HFF-Myc (cell line): ENCODE measurements at regions not wholly inside any gene's neighbourhood (a gene's known extent, or its start where the extent isn't known, plus 50 kb on each side); places are given as distances from the start of the nearest gene placed in this dataset.

ENCODE experiments used
- DNase-seq: peaks from one replicate; pipeline ENCODE4 v3.0.0-alpha.2; 2011; ENCODE audit warnings: low read depth; ENCODE audit errors: extremely low read depth
- H3K4me3 ChIP-seq: replicated peaks from 2 replicates; pipeline ENCODE4 v1.5.1; 2011; ENCODE audit warnings: low read depth, mild to moderate bottlenecking, control low read depth, low read length
- TF ChIP-seq, protein P1 (sequence below): IDR thresholded peaks from 2 replicates; pipeline ENCODE4 v1.5.1; 2012; ENCODE audit warnings: mild to moderate bottlenecking, low read depth, low read length, control low read depth; ENCODE audit errors: missing control alignments

DNA sequence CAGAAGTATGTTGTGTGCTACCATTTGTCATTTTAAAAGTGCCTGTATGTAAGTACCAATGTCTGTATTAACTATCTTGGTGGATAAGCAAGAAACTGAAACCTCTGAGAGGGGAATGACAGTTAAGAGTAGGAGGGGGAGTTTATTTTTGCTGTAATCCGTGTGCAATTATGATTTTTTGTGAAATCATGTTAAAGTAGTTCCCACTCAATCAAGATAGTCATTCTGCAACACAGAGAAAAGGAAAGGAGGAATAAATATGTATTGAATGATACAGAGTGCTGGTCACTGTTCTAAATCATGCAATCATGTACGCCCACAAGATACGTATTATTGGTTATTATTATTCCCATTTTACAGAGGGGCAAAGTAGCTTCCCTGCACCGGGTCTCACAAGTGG lies 105.1 kb upstream of the UBE2E1 start:
- no peak for DNase-seq
- TF ChIP-seq, protein P1, sequence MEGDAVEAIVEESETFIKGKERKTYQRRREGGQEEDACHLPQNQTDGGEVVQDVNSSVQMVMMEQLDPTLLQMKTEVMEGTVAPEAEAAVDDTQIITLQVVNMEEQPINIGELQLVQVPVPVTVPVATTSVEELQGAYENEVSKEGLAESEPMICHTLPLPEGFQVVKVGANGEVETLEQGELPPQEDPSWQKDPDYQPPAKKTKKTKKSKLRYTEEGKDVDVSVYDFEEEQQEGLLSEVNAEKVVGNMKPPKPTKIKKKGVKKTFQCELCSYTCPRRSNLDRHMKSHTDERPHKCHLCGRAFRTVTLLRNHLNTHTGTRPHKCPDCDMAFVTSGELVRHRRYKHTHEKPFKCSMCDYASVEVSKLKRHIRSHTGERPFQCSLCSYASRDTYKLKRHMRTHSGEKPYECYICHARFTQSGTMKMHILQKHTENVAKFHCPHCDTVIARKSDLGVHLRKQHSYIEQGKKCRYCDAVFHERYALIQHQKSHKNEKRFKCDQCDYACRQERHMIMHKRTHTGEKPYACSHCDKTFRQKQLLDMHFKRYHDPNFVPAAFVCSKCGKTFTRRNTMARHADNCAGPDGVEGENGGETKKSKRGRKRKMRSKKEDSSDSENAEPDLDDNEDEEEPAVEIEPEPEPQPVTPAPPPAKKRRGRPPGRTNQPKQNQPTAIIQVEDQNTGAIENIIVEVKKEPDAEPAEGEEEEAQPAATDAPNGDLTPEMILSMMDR: no peak
- no peak overlapping the region for H3K4me3 ChIP-seq

DNA sequence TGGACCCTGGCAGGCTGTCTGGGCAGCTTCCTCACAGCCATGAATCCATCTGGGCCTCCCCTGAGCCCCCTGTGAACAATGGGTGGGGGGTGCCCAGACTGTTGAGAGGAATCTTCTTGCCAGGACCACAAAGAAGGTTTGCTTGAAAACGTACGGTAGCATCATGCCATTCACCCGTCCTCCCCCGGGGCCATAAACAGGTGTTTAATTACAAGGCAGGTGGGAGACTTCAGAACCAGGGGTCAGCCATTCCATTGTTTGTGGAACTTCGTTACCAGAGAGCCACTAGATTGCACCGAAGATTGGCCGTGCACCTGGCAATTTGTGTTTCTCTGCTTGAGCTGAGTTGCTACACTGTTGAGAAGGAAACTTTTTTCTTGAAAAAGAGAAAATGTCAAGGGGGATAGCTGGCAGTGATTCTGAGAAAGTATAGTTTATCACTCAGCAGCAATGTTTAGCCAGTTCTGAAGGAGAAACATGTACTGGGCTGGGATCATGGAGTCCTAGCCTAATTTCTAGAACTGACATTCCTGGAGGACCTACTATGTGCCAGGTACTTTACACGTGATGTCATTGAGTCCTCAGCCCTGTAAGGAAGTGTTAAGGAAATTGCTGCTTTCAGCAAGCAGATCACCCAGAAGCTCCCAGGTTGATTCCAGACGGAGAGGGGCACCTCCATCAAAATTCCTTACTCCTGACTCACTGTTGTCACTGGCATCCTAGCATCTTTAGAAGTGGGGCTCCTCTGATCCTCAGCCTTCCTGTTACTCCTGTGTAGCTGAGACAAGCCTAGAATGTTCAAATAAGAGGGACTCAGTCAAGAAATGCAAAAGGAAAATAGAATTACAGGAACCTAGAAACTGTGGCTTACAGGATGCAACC lies 103.8 kb upstream of the UBE2E1 start:
- TF ChIP-seq, protein P1: no peak
- DNase-seq: no peak
- H3K4me3 ChIP-seq: no peak overlapping the region

DNA sequence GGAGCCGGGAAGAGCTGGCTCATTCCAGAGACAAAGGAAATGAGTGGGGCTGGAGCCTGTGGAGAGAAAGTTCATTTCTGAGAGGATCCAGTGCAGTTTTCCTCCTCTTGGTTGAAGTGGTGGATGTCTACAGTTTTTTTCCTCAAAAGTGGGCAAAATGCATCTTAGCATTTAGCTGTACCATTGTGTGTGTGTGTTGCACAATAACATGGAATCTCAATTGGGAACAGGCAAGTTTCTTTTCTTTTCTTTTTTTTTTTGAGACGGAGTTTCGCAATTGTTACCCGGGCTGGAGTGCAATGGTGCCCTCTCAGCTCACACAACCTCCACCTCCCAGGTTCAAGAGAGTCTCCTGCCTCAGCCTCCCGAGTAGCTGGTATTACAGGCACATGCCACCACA lies 101.5 kb upstream of the UBE2E1 start:
- TF ChIP-seq, protein P1: no peak
- no peak for DNase-seq
- no peak overlapping the region for H3K4me3 ChIP-seq

DNA sequence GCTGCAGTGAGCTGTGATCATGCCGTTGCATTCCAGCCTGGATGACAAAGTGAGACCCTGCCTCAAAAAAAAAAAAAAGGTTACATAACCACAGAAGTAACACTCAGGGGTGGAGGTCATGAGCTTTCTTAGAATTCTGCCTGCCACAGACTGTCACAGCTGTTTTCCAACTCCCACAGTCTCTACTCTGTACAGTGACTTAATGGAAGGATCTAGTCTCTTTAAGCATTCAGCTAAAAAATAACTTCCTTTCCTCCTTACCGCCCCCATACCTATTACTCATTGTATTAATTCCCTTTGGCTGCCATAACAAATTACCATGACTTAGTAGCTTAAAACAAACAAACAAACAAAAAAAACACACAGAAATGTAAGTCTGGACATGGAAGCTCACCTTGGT lies 99.6 kb upstream of the UBE2E1 start:
- TF ChIP-seq, protein P1: no peak
- no peak overlapping the region for H3K4me3 ChIP-seq
- DNase-seq: no peak

DNA sequence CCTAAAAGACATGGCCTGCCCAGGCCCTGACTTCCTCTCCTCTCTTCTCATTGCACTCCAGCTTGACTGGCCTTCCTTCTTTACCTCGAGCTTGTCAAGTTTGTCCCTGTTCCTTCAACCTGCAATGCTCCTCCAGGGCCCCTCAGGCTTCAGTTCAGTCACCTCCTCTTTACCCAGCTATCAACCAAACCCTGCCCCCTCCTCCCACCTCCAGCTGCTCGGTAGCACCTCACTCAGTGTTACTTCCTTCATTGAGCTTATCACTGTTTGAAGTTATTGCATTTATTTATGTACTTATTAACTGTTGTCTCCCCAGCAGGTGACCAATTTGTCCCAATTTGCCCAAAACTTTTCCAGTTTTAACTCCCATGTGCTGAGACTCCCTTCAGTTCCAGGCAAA lies 95.8 kb upstream of the UBE2E1 start:
- DNase-seq: no peak
- H3K4me3 ChIP-seq: no peak overlapping the region
- TF ChIP-seq, protein P1: no peak

DNA sequence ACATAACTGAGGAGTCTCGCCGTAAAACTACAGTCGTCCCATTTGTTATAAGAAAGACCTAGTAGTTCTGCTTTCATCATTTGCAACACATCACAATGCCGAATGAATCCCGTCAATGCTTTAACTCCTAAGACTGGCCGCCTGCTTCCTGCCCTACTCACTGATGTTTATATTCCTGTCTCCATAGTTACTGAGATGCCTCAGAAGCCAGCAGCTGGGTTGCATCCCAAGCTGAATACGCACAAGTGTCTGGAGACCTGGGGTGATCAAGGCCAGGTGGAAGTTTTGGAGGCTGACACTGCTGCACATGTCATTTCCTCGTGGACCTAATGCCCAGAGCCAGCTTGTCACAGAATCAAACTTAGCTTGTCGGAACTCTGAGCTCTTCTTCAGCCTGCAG lies 95.2 kb upstream of the UBE2E1 start:
- peak; percentile 39 for DNase-seq
- TF ChIP-seq, protein P1: no peak

More for the DNA sequence above, 95.2 kb upstream of the UBE2E1 start:
- no peak overlapping the region for H3K4me3 ChIP-seq
